Stimulated activated CD4-positive, alpha-beta T cell treated with anti-CD3 and anti-CD28 coated beads, Interleukin-2, amount 100 ng/mL, for 24 hours (primary cell): ENCODE measurements at regions not wholly inside any gene's neighbourhood (a gene's known extent, or its start where the extent isn't known, plus 50 kb on each side); places are given as distances from the start of the nearest gene placed in this dataset.

Source experiments
- DNase-seq, 2 donors: peaks; one replicate each; pipeline ENCODE4 v3.0.0-alpha.2; 2020

DNA sequence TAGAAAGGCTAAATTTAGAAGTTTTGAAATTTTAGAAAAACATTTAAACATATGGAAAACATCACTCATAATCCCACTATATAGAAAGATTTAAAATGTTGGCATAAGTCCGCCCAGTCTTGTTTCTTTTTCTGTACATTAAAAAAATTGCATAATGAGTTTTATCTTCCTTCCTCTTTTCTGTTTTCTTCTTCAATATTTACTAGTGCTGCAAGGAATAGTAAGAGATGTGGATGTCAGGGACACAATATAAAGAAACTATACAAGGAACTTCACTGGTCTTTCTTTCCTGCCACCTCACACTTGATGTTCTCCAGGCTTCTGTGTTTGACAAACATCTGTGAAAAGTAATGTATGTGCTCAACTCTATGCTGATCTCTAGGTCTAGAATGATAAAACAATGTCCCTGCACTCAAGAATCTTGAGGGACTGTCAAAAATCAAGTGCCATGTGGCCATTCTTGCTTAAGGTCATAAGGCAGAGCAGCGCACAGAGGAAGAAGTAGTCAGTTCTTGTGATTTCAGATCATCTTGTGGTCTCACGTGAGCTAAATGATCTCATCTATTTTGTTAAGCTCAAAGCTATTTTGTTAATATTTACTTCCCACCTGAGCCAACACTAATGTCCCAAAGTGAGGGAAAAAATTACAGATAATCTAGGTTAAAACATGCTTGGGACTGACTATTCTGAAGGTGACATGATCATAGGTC is 186.9 kb upstream of the OBI1 start:
- no peak for DNase-seq

- DNase-seq = no peak
Measured at GRCh38 chr13:78844106-78844505, 185.2 kb upstream of the OBI1 start.

GRCh38 chr13:78841358-78841963 is 182.5 kb upstream of the OBI1 start:
- DNase-seq = no peak

- DNase-seq = no peak
Measured at GRCh38 chr13:78836238-78836784, 177.4 kb upstream of the OBI1 start.

- no peak for DNase-seq
Measured at GRCh38 chr13:78832461-78832860, 173.5 kb upstream of the OBI1 start.

GRCh38 chr13:78830508-78830907 is 171.6 kb upstream of the OBI1 start:
- DNase-seq = no peak

GRCh38 chr13:78829821-78830220 is 170.9 kb upstream of the OBI1 start:
- DNase-seq = no peak

DNA sequence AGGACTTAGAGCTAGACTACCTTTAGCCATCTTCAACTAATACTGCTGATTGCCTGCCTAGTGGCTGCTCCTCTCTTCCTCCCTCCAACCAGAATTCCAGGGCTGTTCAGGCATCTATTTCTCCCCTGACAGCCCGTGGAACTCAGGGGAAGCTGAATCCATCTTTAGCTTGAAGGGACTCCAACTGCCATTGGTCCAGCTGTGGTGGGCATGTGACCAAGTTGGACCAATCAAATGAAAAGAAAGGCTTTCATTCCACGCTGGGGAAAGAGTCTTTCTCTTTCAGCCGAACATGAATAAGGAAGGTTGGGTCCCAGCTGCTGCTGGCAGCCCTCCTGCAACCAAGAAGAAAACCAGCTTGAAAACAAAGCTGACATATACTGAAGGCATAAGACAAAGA is 168.5 kb upstream of the OBI1 start:
- DNase-seq = no peak

DNA sequence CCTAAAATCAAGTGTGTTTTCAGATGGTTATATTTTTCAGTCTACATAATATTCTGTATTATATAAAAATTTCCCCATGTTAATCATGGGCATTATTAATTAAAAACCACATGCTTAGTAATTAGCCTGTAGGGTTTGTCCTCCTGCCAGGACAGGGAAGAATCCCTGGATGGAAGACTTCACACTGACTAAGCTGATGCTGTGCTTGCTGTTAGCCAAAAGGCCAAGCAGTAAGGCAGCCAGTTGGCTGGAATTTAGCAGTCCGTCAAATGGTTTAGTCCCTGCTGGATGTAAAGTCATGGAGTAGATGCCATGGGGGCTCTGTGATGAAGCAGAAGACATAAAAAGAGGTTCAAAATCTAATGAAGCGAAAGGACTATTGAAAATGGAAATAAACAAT is 168.0 kb upstream of the OBI1 start:
- no peak for DNase-seq

- DNase-seq = no peak
Measured at GRCh38 chr13:78826312-78826711, 167.4 kb upstream of the OBI1 start.

DNA sequence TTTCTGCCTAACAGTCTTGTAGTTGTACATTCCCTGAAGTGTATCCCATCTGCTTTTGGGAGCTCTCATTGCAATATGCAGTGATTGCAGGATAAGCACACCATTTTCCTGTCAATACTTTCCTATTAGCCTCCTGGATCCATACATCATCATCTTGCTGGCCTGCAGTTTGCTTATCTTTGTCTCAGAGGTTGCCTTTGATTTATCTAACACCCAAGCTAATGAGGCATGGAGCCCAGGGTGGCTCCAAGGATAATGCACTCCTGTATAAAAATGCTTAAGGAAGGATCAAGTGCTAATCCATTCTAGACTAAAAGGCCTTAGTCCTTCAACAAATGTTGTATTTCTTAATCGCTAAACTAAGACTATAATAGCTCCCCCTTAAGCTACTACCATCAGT is 161.6 kb upstream of the OBI1 start:
- DNase-seq = no peak

DNA sequence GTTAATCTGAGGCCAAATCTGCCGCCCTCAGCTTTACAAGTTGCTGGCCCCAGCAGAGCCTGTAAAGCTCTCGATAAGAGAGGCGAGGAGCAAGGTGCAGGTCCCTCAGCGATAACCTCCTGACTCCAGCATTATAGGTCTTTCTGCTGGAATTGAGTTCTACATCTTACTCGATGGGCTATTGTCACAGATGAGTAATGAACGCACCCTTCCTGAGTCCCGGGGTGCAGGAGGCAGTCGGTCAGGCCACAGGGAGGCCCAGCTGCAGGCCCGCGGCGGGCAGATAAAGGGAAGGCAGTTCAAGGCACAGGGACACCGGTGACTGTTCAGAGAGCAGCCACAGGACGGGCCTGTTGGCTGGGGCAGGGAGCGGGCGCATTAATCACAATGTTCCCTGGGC is 157.6 kb upstream of the OBI1 start:
- no peak for DNase-seq

DNA sequence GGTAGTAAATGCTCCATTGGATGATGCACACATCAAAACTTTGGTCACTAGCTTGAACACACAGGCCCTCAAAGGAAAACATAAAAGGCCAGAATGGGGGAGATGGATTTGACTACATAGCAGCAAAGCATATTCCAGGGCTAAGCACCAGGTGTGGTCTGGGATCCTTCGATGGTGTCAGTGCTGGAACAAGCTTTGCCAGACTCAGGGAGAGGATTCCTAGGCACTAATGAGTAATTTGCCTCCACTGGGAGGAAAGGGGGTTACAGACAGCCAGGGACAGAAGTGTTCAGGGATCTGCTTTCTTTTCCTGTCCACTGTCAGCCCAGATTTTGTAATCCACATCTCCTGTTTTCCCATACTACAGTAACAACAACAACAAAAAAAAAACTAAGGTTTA is 157.2 kb upstream of the OBI1 start:
- DNase-seq = no peak

DNA sequence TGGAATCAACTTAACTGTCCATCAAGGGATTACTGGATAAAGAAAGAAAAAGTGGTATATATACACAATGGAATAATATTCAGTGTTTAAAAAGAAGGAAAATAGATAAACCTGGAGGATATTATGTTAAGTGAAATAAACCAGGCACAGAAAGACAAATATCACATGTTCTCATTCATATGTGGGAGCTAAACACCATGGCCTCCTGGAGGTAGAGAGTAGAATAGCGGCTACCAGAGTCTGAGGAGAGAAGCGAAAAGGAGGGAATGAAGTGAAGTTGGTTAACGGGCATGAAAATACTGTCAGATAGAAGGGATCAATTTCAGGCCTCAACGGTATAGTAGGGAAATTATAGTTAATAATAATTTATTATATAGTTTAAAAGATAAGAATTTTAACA is 147.5 kb upstream of the OBI1 start:
- DNase-seq = no peak

- DNase-seq = no peak
Measured at GRCh38 chr13:78802912-78803311, 144.0 kb upstream of the OBI1 start.

DNA sequence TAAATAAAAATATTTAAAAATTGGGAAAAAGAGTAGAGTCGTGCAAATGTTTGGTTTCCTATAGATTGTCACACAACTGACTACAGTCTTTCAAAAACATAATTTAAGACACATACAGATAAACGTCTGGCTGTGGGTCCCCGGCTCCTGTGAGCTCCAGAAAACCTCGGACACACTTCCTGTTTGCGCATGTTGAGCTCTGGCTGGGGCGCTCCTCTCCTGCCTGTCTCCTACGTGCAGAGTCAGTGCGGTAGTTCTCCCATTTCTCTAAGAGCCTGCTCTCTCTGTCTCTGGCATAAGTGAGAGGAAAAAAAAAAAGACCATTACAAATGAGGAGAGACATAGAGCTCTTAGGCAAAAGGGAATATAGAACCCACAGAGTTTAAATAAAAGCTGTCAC is 128.2 kb upstream of the OBI1 start:
- no peak for DNase-seq

- no peak for DNase-seq
Measured at GRCh38 chr13:78786459-78786858, 127.5 kb upstream of the OBI1 start.

DNA sequence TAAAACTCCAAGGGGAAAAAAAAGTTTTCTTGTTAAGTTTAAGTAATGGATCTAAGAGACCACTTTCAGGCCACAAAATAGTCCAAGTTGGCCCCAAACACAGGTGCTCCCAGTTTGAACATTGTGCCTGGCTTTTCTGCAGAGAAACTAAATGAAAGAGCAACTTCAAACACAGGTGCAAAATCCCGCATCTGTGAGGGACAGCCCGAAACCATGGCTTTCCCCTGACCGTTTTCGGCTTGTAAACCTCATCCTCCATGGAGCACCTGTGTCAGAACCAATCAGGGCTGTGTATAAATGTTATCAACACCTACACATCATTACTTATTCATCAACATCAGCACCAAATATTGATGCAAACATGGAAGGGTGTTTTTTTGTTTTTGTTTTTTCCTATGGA is 126.8 kb upstream of the OBI1 start:
- DNase-seq = no peak

GRCh38 chr13:78784014-78784750 is 125.2 kb upstream of the OBI1 start:
- no peak for DNase-seq

GRCh38 chr13:78780708-78781107 is 121.8 kb upstream of the OBI1 start:
- no peak for DNase-seq

DNA sequence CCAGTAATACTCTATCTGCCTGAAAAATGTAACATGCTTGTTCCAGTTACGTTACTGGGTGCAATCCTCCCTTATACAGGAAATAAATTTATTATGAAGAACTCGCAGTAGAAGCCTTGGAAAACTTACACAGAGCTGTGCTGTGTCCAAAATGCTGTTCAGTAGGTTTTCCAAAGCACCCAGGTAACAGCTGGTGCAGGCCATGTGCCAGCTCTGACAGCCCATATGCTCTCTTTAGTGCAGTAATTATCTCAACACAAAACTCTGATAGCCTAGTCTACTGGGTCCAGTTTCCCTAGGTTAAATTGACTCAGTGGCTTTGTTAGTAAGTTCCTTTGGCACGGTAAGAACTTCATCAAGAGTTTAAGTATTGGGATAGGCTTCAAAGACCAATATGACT is 120.7 kb upstream of the OBI1 start:
- no peak for DNase-seq

DNA sequence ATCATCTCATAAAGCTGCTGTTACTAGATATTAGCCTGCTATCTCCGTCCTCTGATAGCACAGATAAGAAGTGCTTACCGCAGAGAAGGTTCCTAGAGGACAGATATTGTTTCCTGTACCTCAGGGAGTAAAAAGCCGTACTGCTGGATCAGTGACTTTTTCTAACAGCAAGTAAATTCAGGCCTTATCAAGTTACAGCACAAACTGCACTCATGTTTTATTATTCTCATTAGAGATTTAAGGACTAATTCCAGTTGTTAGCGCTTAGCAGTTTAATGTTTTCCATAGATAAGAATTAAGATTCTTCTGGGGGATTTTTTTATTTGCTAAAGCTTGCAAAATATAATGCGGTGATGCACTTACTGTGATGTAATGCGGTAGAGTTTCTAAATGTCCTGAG is 119.0 kb upstream of the OBI1 start:
- DNase-seq = no peak

- no peak for DNase-seq
Measured at GRCh38 chr13:78777396-78777795, 118.4 kb upstream of the OBI1 start.

DNA sequence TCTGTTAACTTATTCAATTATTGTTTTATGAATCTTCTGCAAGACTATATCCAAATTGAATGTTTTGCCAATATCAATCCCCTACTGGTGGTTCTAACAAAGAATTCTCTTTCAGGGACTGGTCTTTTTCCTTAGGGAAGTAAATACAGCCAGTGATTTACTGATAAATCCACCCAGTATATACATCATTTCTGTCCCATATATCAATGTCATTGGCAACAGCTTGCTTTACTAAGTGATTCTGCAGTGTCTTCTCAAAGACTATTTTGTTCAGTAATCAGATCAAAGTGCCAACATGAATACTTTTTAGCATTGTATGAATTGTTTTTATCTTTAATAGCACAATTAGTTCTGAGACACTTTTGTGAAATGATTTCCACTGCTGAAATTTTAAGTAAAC is 114.0 kb upstream of the OBI1 start:
- DNase-seq = no peak
